ENCODE measurements at regions not wholly inside any gene's neighbourhood (a gene's known extent, or its start where the extent isn't known, plus 50 kb on each side); places are given as distances from the start of the nearest gene placed in this dataset.

DNA sequence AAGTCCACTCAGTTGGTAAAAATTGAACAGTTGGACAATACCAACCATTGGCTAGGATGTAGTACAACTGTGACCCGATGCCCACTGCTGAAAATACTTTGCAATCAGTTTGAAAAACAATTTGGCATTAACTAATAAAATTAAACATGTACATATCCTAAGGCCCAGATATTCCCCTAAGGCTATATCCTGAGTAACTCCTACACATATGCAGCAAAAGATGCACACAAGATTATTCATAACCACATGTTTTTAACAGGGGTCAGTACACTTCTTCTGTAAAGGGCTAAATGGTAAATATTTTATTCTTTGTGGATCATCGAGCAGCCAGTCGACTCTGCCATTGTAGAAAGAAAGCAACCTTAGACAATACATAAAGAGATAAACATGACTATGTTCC is 116.3 kb downstream of the MEX3B start (continued):
- TF ChIP-seq ZNF462 (CRISPR knock-in tag; IDR thresholded peaks at IDR 0.05) (no peak), POLR2AphosphoS5 (IDR thresholded peaks at IDR 0.05; ENCODE audit: low read depth) (no peak), EZH2phosphoT487 (IDR thresholded peaks at IDR 0.05; ENCODE audit: unreplicated experiment) (no peak), JUNB (IDR thresholded peaks at IDR 0.05; ENCODE audit: unreplicated experiment) (no peak), CREB1 (CRISPR knock-in tag; IDR thresholded peaks at IDR 0.05; ENCODE audit: low read depth) (no peak), ZNF114 (CRISPR knock-in tag; IDR thresholded peaks at IDR 0.05) (no peak), ZNF331 (CRISPR knock-in tag; IDR thresholded peaks at IDR 0.05; ENCODE audit: low read depth) (no peak), NANOG (IDR thresholded peaks at IDR 0.05; ENCODE audit: borderline replicate concordance) (no peak), STAT1 (IDR thresholded peaks at IDR 0.05; ENCODE audit: unreplicated experiment) (no peak), ETS1 (IDR thresholded peaks at IDR 0.05) (no peak), EZH2 (IDR thresholded peaks at IDR 0.05; ENCODE audit: low read depth, unreplicated experiment) (no peak)
- TF ChIP-seq, protein P1, sequence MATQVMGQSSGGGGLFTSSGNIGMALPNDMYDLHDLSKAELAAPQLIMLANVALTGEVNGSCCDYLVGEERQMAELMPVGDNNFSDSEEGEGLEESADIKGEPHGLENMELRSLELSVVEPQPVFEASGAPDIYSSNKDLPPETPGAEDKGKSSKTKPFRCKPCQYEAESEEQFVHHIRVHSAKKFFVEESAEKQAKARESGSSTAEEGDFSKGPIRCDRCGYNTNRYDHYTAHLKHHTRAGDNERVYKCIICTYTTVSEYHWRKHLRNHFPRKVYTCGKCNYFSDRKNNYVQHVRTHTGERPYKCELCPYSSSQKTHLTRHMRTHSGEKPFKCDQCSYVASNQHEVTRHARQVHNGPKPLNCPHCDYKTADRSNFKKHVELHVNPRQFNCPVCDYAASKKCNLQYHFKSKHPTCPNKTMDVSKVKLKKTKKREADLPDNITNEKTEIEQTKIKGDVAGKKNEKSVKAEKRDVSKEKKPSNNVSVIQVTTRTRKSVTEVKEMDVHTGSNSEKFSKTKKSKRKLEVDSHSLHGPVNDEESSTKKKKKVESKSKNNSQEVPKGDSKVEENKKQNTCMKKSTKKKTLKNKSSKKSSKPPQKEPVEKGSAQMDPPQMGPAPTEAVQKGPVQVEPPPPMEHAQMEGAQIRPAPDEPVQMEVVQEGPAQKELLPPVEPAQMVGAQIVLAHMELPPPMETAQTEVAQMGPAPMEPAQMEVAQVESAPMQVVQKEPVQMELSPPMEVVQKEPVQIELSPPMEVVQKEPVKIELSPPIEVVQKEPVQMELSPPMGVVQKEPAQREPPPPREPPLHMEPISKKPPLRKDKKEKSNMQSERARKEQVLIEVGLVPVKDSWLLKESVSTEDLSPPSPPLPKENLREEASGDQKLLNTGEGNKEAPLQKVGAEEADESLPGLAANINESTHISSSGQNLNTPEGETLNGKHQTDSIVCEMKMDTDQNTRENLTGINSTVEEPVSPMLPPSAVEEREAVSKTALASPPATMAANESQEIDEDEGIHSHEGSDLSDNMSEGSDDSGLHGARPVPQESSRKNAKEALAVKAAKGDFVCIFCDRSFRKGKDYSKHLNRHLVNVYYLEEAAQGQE (IDR thresholded peaks at IDR 0.05; ENCODE audit: unreplicated experiment) = no peak

Measured in GM23338 (cell line).